OCI-LY3 (cell line): ENCODE measurements at regions not wholly inside any gene's neighbourhood (a gene's known extent, or its start where the extent isn't known, plus 50 kb on each side); places are given as distances from the start of the nearest gene placed in this dataset.

ENCODE experiments used
- H2AFZ ChIP-seq: fragments of 200-600, 300-600 bp; shearing (Covaris generic); 2 replicates; pipeline ENCODE4 v1.6.0; 2014; ENCODE audit warnings: antibody characterized with exemption, low read depth, low read length
- H3K27ac ChIP-seq: fragments of 200-600, 300-600 bp; sonication (generic); 2 replicates; pipeline ENCODE4 v1.5.1; 2014; ENCODE audit warnings: mild to moderate bottlenecking, low read length, moderate library complexity, mixed read lengths
- H3K27me3 ChIP-seq: fragments of 200-600, 300-600 bp; sonication (generic); 2 replicates; pipeline ENCODE4 v1.6.1; 2014; ENCODE audit warnings: low read depth, low read length, mixed read lengths
- H3K36me3 ChIP-seq: fragments of 200-600, 300-600 bp; sonication (generic); replicated peaks from 2 replicates; pipeline ENCODE3; 2014; ENCODE audit warnings: low read depth, low read length, mixed read lengths
- H3K4me1 ChIP-seq: fragments of 300-600, 200-600 bp; sonication (generic); 2 replicates; pipeline ENCODE4 v1.6.1; 2014; ENCODE audit warnings: low read length, mixed read lengths
- H3K4me2 ChIP-seq: fragments of 200-600, 300-600 bp; sonication (generic); 2 replicates; pipeline ENCODE4 v1.6.1; 2014; ENCODE audit warnings: low read length, mixed read lengths
- H3K4me3 ChIP-seq: fragments of 300-600, 200-600 bp; sonication (generic); 2 replicates; pipeline ENCODE4 v1.5.1; 2014; ENCODE audit warnings: antibody characterized with exemption, mild to moderate bottlenecking, low read length, moderate library complexity
- H3K79me2 ChIP-seq: fragments of 300-600, 200-600 bp; shearing (Covaris generic); 2 replicates; pipeline ENCODE4 v1.6.1; 2014; ENCODE audit warnings: mild to moderate bottlenecking, low read length, mixed read lengths
- H3K9ac ChIP-seq: fragments of 300-600, 200-600 bp; shearing (Covaris generic); 2 replicates; pipeline ENCODE4 v1.6.0; 2014; ENCODE audit warnings: mild to moderate bottlenecking, low read length, moderate library complexity
- H3K9me3 ChIP-seq: fragments of 200-600, 300-600 bp; shearing (Covaris generic); 2 replicates; pipeline ENCODE4 v1.6.1; 2014; ENCODE audit warnings: low read length, mixed read lengths; ENCODE audit not compliant: insufficient read depth
- H4K20me1 ChIP-seq: fragments of 200-600, 300-600 bp; sonication (generic); 2 replicates; pipeline ENCODE4 v1.6.1; 2016; ENCODE audit warnings: low read length, mixed read lengths; ENCODE audit not compliant: insufficient read depth
- EZH2phosphoT487 ChIP-seq: fragments of 200-600 bp; shearing (Covaris generic); IDR thresholded peaks from 2 replicates; pipeline ENCODE4 v1.6.1; 2018; ENCODE audit warnings: antibody characterized with exemption, mixed run types, low read depth
- TF ChIP-seq, protein P1 (sequence below): fragments of 200-600, 300-600 bp; sonication (generic); IDR thresholded peaks from 2 replicates; pipeline ENCODE4 v1.5.1; 2014; ENCODE audit warnings: antibody characterized with exemption, low read length, low read depth

- H3K27ac ChIP-seq = no peak overlapping the region
- H3K4me2 ChIP-seq = no peak overlapping the region
- H3K36me3 ChIP-seq = no peaks in the 10 kb centered on the region
- no peak overlapping the region for H3K9ac ChIP-seq
- no peaks in the 10 kb centered on the region for H3K79me2 ChIP-seq
- H3K4me3 ChIP-seq = no peak overlapping the region
- no peaks in the 10 kb centered on the region for H4K20me1 ChIP-seq
- no peak overlapping the region for H2AFZ ChIP-seq
- peaks cover 11% of the 10 kb centered on the region; the same call in 1 of the 2 replicates for H3K27me3 ChIP-seq
- no peaks in the 10 kb centered on the region for H3K4me1 ChIP-seq
- H3K9me3 ChIP-seq = no peaks in the 10 kb centered on the region
- TF ChIP-seq, protein P1, sequence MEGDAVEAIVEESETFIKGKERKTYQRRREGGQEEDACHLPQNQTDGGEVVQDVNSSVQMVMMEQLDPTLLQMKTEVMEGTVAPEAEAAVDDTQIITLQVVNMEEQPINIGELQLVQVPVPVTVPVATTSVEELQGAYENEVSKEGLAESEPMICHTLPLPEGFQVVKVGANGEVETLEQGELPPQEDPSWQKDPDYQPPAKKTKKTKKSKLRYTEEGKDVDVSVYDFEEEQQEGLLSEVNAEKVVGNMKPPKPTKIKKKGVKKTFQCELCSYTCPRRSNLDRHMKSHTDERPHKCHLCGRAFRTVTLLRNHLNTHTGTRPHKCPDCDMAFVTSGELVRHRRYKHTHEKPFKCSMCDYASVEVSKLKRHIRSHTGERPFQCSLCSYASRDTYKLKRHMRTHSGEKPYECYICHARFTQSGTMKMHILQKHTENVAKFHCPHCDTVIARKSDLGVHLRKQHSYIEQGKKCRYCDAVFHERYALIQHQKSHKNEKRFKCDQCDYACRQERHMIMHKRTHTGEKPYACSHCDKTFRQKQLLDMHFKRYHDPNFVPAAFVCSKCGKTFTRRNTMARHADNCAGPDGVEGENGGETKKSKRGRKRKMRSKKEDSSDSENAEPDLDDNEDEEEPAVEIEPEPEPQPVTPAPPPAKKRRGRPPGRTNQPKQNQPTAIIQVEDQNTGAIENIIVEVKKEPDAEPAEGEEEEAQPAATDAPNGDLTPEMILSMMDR = no peak
- no peak for TF ChIP-seq EZH2phosphoT487
These were observed 203.8 kb upstream of the PCSK2 start for GRCh38 chr20:17023036-17023435.

DNA sequence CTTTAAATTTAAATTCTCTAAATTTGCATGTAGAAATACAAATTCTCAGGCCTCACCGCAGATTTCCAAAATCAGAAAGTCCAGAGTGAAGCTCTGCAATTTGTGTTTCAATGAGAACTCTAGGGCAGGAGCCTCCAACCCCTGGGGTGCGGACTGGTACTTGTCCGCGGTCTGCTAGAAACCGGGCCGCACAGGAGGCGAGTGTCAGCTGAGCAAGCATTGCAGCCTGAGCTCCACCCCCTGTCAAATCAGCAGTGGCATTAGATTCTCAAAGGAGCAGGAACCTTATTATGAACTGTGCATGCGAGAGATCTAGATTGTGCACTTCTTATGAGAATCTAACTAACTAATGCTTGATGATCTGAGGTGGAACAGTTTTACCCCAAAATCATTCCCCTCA, 203.0 kb upstream of the PCSK2 start:
- Histone ChIP-seq H3K9me3 (no peaks in the 10 kb centered on the region), H2AFZ (no peak overlapping the region), H4K20me1 (no peaks in the 10 kb centered on the region), H3K9ac (no peak overlapping the region), H3K27me3 (peaks cover 19% of the 10 kb centered on the region; the same call in 1 of the 2 replicates), H3K4me3 (no peak overlapping the region), H3K79me2 (no peaks in the 10 kb centered on the region), H3K27ac (no peak overlapping the region), H3K4me2 (no peak overlapping the region), H3K4me1 (no peaks in the 10 kb centered on the region), H3K36me3 (no peaks in the 10 kb centered on the region)
- no peak for TF ChIP-seq EZH2phosphoT487
- TF ChIP-seq, protein P1 = no peak

GRCh38 chr20:17024513-17025119, 202.2 kb upstream of the PCSK2 start:
- Histone ChIP-seq H2AFZ (no peak overlapping the region), H3K27me3 (peaks cover 22% of the 10 kb centered on the region; the same call in 1 of the 2 replicates), H3K4me3 (no peak overlapping the region), H3K4me2 (no peak overlapping the region), H4K20me1 (no peaks in the 10 kb centered on the region), H3K9me3 (no peaks in the 10 kb centered on the region), H3K27ac (no peak overlapping the region), H3K36me3 (no peaks in the 10 kb centered on the region), H3K4me1 (no peaks in the 10 kb centered on the region), H3K79me2 (no peaks in the 10 kb centered on the region), H3K9ac (no peak overlapping the region)
- TF ChIP-seq EZH2phosphoT487 = no peak
- TF ChIP-seq, protein P1 = no peak

- no peak overlapping the region for H3K4me2 ChIP-seq
- H3K9ac ChIP-seq = no peak overlapping the region
- no peak overlapping the region for H3K4me3 ChIP-seq
- no peaks in the 10 kb centered on the region for H3K4me1 ChIP-seq
- H3K79me2 ChIP-seq = no peaks in the 10 kb centered on the region
- H3K36me3 ChIP-seq = no peaks in the 10 kb centered on the region
- no peak overlapping the region for H2AFZ ChIP-seq
- no peak overlapping the region for H3K27ac ChIP-seq
- peaks cover 31% of the 10 kb centered on the region; the same call in 1 of the 2 replicates for H3K27me3 ChIP-seq
- no peaks in the 10 kb centered on the region for H4K20me1 ChIP-seq
- no peaks in the 10 kb centered on the region for H3K9me3 ChIP-seq
- TF ChIP-seq EZH2phosphoT487 = no peak
- TF ChIP-seq, protein P1 = no peak
These were observed 200.5 kb upstream of the PCSK2 start for GRCh38 chr20:17026346-17026745.
